Stimulated activated CD8-positive, alpha-beta memory T cell treated with anti-CD3 and anti-CD28 coated beads, Interleukin-15, amount 100 ng/mL, for 48 hours (primary cell): ENCODE measurements at regions not wholly inside any gene's neighbourhood (a gene's known extent, or its start where the extent isn't known, plus 50 kb on each side); places are given as distances from the start of the nearest gene placed in this dataset.

Experiments used
- DNase-seq, 2 donors: peaks; one replicate each; pipeline ENCODE4 v3.0.0-alpha.2; 2020; ENCODE audit warnings: low read depth in 2 of 2

GRCh38 chr10:78516236-78516635 is 482.6 kb downstream of the RPS24 start:
- DNase-seq, result no peak

- DNase-seq, result no peak
Observed at GRCh38 chr10:78516756-78517155, 483.1 kb downstream of the RPS24 start.

GRCh38 chr10:78518224-78518623 is 484.6 kb downstream of the RPS24 start:
- no peak for DNase-seq

GRCh38 chr10:78520737-78521430 is 487.2 kb downstream of the RPS24 start:
- DNase-seq, result no peak

- DNase-seq, result no peak
Observed at GRCh38 chr10:78523453-78523852, 489.8 kb downstream of the RPS24 start.

- DNase-seq, result no peak
Observed at GRCh38 chr10:78524342-78524741, 490.7 kb downstream of the RPS24 start.

- DNase-seq, result no peak
Observed at GRCh38 chr10:78524941-78525340, 491.3 kb downstream of the RPS24 start.

- no peak for DNase-seq
Observed at GRCh38 chr10:78526347-78526746, 492.7 kb downstream of the RPS24 start.

GRCh38 chr10:78527296-78527695 is 493.6 kb downstream of the RPS24 start:
- no peak for DNase-seq

- no peak for DNase-seq
Observed at GRCh38 chr10:78528749-78529204, 495.1 kb downstream of the RPS24 start.

GRCh38 chr10:78529262-78529661 is 495.6 kb downstream of the RPS24 start:
- no peak for DNase-seq

- no peak for DNase-seq
Observed at GRCh38 chr10:78531088-78531487, 497.4 kb downstream of the RPS24 start.

- no peak for DNase-seq
Observed at GRCh38 chr10:78532480-78533042, 498.9 kb downstream of the RPS24 start.

- no peak for DNase-seq
Observed at GRCh38 chr10:78533098-78533497, 499.4 kb downstream of the RPS24 start.

- no peak for DNase-seq
Observed at GRCh38 chr10:78533776-78534175, 500.1 kb downstream of the RPS24 start.

- DNase-seq, result no peak
Observed at GRCh38 chr10:78535716-78536218, 502.1 kb downstream of the RPS24 start.

GRCh38 chr10:78537018-78537417 is 503.4 kb downstream of the RPS24 start:
- no peak for DNase-seq

GRCh38 chr10:78539247-78539766 is 505.6 kb downstream of the RPS24 start:
- no peak for DNase-seq

- no peak for DNase-seq
Observed at GRCh38 chr10:78540355-78541076, 506.9 kb downstream of the RPS24 start.

GRCh38 chr10:78541481-78542140 is 507.9 kb downstream of the RPS24 start:
- DNase-seq, result no peak

GRCh38 chr10:78542141-78542489 is 508.5 kb downstream of the RPS24 start:
- no peak for DNase-seq

- DNase-seq, result no peak
Observed at GRCh38 chr10:78542521-78542920, 508.9 kb downstream of the RPS24 start.
